DOHH2 (cell line): ENCODE measurements at regions not wholly inside any gene's neighbourhood (a gene's known extent, or its start where the extent isn't known, plus 50 kb on each side); places are given as distances from the start of the nearest gene placed in this dataset.

Experiments used
- H3F3A ChIP-seq: fragments of 200-600 bp; sonication (generic), shearing (Covaris generic); 2 replicates; pipeline ENCODE4 v1.6.0; 2016; ENCODE audit warnings: antibody characterized with exemption, mild to moderate bottlenecking; ENCODE audit not compliant: control insufficient read depth, insufficient read depth
- H3K27ac ChIP-seq: fragments of 200-600 bp; sonication (generic); 2 replicates; pipeline ENCODE4 v1.5.1; 2014; ENCODE audit warnings: low read depth, mild to moderate bottlenecking, low read length, moderate library complexity
- H3K27me3 ChIP-seq: fragments of 200-600 bp; sonication (generic); 2 replicates; pipeline ENCODE4 v1.6.1; 2014; ENCODE audit warnings: mild to moderate bottlenecking, low read length, mixed read lengths; ENCODE audit not compliant: control insufficient read depth
- H3K36me3 ChIP-seq: fragments of 200-600 bp; sonication (generic); 2 replicates; pipeline ENCODE4 v1.6.1; 2014; ENCODE audit warnings: mild to moderate bottlenecking, low read length, moderate library complexity, mixed read lengths; ENCODE audit not compliant: control insufficient read depth
- H3K4me1 ChIP-seq: fragments of 200-600 bp; sonication (generic); 2 replicates; pipeline ENCODE4 v1.6.1; 2014; ENCODE audit warnings: mild to moderate bottlenecking, low read length, mixed read lengths; ENCODE audit not compliant: control insufficient read depth
- H3K4me2 ChIP-seq: fragments of 200-600 bp; sonication (generic); 2 replicates; pipeline ENCODE4 v1.6.0; 2014; ENCODE audit warnings: mild to moderate bottlenecking, low read length, moderate library complexity
- H3K4me3 ChIP-seq: fragments of 200-600 bp; sonication (generic); 2 replicates; pipeline ENCODE4 v1.5.1; 2014; ENCODE audit warnings: mild to moderate bottlenecking, low read length, mixed read lengths
- H3K79me2 ChIP-seq: fragments of 200-600 bp; sonication (generic); 2 replicates; pipeline ENCODE4 v1.6.1; 2014; ENCODE audit warnings: mild to moderate bottlenecking, low read length, mixed read lengths; ENCODE audit not compliant: control insufficient read depth
- H3K9me2 ChIP-seq: fragments of 200-600 bp; sonication (generic); replicated peaks from 2 replicates; pipeline ENCODE4 v1.6.1; 2014; ENCODE audit warnings: mild to moderate bottlenecking, low read length, mixed read lengths; ENCODE audit not compliant: control insufficient read depth
- H3K9me3 ChIP-seq: fragments of 200-600 bp; sonication (generic); 2 replicates; pipeline ENCODE4 v1.6.1; 2014; ENCODE audit warnings: antibody characterized with exemption, low read length, mixed read lengths; ENCODE audit not compliant: control insufficient read depth, insufficient read depth
- H4K20me1 ChIP-seq: fragments of 200-600 bp; sonication (generic); 2 replicates; pipeline ENCODE4 v1.6.0; 2014; ENCODE audit warnings: low read depth, mild to moderate bottlenecking, antibody characterized with exemption, low read length, moderate library complexity; ENCODE audit not compliant: control insufficient read depth, insufficient read depth
- EZH2phosphoT487 ChIP-seq: fragments of 200-600 bp; sonication (generic); IDR thresholded peaks from 2 replicates; pipeline ENCODE4 v1.6.1; 2017; ENCODE audit warnings: borderline replicate concordance, mild to moderate bottlenecking, antibody characterized with exemption, low read length, moderate library complexity, mixed read lengths
- TF ChIP-seq, protein P1 (sequence below): fragments of 200-600 bp; sonication (generic); IDR thresholded peaks from one replicate; pipeline ENCODE4 v1.5.1; 2014; ENCODE audit warnings: antibody characterized with exemption, mild to moderate bottlenecking, low read depth, low read length; ENCODE audit not compliant: poor library complexity, severe bottlenecking

GRCh38 chr6:125670568-125670967 is 78.9 kb upstream of the HEY2 start:
- Histone ChIP-seq H3K4me1 (no peaks in the 10 kb centered on the region), H4K20me1 (no peaks in the 10 kb centered on the region), H3K36me3 (no peaks in the 10 kb centered on the region), H3K79me2 (no peaks in the 10 kb centered on the region), H3K4me3 (no peak overlapping the region), H3K27me3 (peaks cover 5% of the 10 kb centered on the region; the same call in 1 of the 2 replicates), H3F3A (no peaks in the 10 kb centered on the region), H3K4me2 (no peak overlapping the region), H3K9me2 (no peaks in the 10 kb centered on the region), H3K27ac (no peak overlapping the region), H3K9me3 (no peaks in the 10 kb centered on the region)
- no peak for TF ChIP-seq EZH2phosphoT487

GRCh38 chr6:125671323-125671722 is 78.1 kb upstream of the HEY2 start:
- no peaks in the 10 kb centered on the region for H3K36me3 ChIP-seq
- TF ChIP-seq, protein P1, sequence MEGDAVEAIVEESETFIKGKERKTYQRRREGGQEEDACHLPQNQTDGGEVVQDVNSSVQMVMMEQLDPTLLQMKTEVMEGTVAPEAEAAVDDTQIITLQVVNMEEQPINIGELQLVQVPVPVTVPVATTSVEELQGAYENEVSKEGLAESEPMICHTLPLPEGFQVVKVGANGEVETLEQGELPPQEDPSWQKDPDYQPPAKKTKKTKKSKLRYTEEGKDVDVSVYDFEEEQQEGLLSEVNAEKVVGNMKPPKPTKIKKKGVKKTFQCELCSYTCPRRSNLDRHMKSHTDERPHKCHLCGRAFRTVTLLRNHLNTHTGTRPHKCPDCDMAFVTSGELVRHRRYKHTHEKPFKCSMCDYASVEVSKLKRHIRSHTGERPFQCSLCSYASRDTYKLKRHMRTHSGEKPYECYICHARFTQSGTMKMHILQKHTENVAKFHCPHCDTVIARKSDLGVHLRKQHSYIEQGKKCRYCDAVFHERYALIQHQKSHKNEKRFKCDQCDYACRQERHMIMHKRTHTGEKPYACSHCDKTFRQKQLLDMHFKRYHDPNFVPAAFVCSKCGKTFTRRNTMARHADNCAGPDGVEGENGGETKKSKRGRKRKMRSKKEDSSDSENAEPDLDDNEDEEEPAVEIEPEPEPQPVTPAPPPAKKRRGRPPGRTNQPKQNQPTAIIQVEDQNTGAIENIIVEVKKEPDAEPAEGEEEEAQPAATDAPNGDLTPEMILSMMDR: no peak
- TF ChIP-seq EZH2phosphoT487: no peak
- no peaks in the 10 kb centered on the region for H4K20me1 ChIP-seq
- no peak overlapping the region for H3K27ac ChIP-seq
- H3K4me2 ChIP-seq: no peak overlapping the region
- peaks cover 5% of the 10 kb centered on the region; the same call in 1 of the 2 replicates for H3K27me3 ChIP-seq
- no peaks in the 10 kb centered on the region for H3K4me1 ChIP-seq
- no peaks in the 10 kb centered on the region for H3K79me2 ChIP-seq
- H3K9me3 ChIP-seq: no peaks in the 10 kb centered on the region
- H3K9me2 ChIP-seq: no peaks in the 10 kb centered on the region
- H3F3A ChIP-seq: no peaks in the 10 kb centered on the region
- no peak overlapping the region for H3K4me3 ChIP-seq

DNA sequence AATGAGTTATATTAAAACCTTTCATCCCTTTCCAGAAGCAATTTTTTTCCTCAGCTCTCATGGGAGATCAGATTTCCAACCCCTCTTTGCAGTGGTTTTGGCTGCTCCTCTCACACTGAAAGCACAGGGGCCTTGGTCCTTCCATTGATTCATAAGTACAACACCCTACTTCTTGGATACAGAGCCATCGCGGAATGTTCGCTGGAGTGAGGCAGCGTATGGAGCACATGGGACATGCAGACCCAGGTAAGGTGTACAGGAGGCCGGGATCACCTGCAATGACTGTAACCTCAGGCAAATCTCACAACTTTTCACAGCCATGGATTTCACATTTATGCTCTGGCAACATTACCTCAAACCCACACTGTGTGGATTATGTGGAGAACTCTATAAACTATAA is 75.2 kb upstream of the HEY2 start:
- no peaks in the 10 kb centered on the region for H3K36me3 ChIP-seq

DNA sequence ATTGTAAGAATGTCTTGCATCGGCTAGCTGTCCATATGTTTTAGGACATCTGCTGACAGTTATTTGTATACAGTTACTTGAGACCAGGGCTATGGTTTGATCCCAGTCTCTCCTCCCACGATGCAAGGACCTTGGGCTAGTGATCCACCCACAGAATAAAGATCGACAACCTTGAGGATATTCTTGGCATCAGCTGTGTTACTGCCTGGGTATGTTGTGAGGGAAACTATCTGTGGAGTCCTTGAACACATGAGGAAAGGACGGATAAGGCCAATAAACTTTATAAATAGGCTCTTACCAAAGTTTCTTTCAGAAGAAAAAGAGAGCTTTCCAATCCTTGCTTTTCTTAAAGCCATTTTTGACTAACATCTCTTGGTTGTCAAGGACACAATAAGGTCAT is 70.8 kb upstream of the HEY2 start:
- no peaks in the 10 kb centered on the region for H3F3A ChIP-seq
- no peaks in the 10 kb centered on the region for H3K79me2 ChIP-seq
- no peaks in the 10 kb centered on the region for H4K20me1 ChIP-seq
- peaks cover 6% of the 10 kb centered on the region for H3K4me1 ChIP-seq
- no peak overlapping the region for H3K27ac ChIP-seq
- H3K4me3 ChIP-seq: no peak overlapping the region
- no peaks in the 10 kb centered on the region for H3K36me3 ChIP-seq
- H3K9me2 ChIP-seq: no peaks in the 10 kb centered on the region
- TF ChIP-seq, protein P1: no peak
- TF ChIP-seq EZH2phosphoT487: no peak
- H3K4me2 ChIP-seq: no peak overlapping the region
- H3K9me3 ChIP-seq: no peaks in the 10 kb centered on the region
- peaks cover 1% of the 10 kb centered on the region; the same call in 1 of the 2 replicates for H3K27me3 ChIP-seq

More for the DNA sequence above, 75.2 kb upstream of the HEY2 start:
- Histone ChIP-seq H3K27ac (no peak overlapping the region), H3K4me3 (no peak overlapping the region), H3K79me2 (no peaks in the 10 kb centered on the region), H3K9me2 (no peaks in the 10 kb centered on the region), H3K9me3 (no peaks in the 10 kb centered on the region), H3K27me3 (peaks cover 5% of the 10 kb centered on the region; the same call in 1 of the 2 replicates), H3K4me2 (no peak overlapping the region), H3K4me1 (no peaks in the 10 kb centered on the region), H4K20me1 (no peaks in the 10 kb centered on the region), H3F3A (no peaks in the 10 kb centered on the region)
- TF ChIP-seq EZH2phosphoT487: no peak
- TF ChIP-seq, protein P1: no peak
